ENCODE measurements at regions not wholly inside any gene's neighbourhood (a gene's known extent, or its start where the extent isn't known, plus 50 kb on each side); places are given as distances from the start of the nearest gene placed in this dataset.
"Not testable (repeated sequence)": the region's sequence is repeated elsewhere in the genome, so short reads cannot be mapped to it uniquely, and the experiment has no call there.

GRCh38 chr16:35573407-35573806, 2114.0 kb downstream of the TP53TG3F start:
- no peak for DNase-seq (ENCODE audit: low read depth in 2 of 2)

- DNase-seq (ENCODE audit: low read depth in 2 of 2): no peak
Measured at GRCh38 chr16:35574011-35574410, 2114.6 kb downstream of the TP53TG3F start.

DNA sequence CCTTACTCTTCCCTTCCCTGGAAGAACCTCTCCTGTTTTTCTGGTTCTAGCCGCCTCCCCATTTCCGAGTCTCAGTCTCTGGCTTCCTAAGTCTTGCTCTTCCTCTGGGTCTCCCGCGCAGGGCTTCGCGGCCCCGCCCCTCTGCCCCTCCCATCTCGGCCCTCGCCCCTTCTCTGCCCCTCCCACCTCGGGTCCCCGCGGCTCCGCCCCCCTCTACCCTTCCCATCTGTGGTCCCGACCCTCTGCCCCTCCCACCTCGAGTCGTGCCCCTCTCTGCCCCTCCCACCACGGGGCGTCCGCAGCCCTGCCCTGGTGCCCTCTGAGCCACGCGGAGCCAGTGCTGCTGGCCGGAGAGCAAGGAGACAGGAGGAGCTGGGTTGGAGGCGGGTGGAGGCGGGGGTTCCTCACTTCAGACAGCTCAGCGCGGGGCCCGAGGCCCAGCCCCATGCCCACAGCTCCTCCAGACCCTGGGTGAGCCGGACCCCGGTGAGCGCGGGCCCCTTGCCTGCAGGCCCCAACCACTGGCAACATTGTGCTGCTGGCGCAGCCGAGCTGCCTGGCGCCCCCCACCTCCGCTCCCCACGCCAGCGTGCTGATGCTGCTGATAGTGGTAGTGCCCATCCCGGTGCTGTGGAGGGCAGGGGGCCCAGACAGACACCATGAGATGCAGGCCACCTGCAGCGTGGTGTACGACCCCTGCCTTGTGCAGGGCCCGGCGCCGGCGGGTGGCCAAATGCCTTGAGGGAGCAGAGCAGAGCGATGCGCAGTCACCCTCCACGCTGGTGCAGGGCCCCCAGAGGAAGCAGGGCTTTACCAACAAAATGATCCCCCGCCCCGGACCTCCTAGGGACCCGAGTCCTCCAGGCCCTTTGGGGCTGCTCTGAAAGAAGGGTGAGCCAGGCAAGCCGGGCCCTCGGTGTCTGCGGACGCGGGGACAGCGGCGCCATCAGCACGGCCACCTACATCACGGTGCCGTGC, 2115.3 kb downstream of the TP53TG3F start:
- DNase-seq (ENCODE audit: low read depth in 2 of 2): no peak

GRCh38 chr16:35575432-35575821, 2116.0 kb downstream of the TP53TG3F start:
- no peak for DNase-seq (ENCODE audit: low read depth in 2 of 2)

- DNase-seq (ENCODE audit: low read depth in 2 of 2): no peak
Measured at GRCh38 chr16:35585411-35585810, 2126.0 kb downstream of the TP53TG3F start.

DNA sequence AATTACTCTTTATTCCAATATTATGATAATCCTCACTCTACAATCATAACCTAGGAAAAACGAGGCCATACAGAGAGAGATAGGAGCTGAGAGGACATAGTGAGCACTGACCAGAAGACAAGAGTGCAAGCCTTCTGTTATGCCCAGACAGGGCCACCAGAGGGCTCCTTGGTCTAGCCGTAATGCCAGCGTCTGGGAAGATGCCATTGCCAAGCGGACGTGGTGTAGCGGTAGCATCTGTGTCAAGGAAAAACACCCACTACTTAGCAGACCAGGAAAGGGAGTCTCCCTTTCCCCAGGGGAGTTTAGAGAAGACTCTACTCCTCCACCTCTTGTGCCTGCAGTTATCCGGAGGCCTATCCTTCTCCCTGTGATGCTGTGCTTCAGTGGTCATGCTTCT, 2131.5 kb downstream of the TP53TG3F start:
- DNase-seq (ENCODE audit: low read depth in 2 of 2): not testable (repeated sequence)

- no peak for DNase-seq (ENCODE audit: low read depth in 2 of 2)
Measured at GRCh38 chr16:35596467-35596866, 2137.1 kb downstream of the TP53TG3F start.

GRCh38 chr16:35598696-35599332, 2139.4 kb downstream of the TP53TG3F start:
- no peak for DNase-seq (ENCODE audit: low read depth in 2 of 2)

DNA sequence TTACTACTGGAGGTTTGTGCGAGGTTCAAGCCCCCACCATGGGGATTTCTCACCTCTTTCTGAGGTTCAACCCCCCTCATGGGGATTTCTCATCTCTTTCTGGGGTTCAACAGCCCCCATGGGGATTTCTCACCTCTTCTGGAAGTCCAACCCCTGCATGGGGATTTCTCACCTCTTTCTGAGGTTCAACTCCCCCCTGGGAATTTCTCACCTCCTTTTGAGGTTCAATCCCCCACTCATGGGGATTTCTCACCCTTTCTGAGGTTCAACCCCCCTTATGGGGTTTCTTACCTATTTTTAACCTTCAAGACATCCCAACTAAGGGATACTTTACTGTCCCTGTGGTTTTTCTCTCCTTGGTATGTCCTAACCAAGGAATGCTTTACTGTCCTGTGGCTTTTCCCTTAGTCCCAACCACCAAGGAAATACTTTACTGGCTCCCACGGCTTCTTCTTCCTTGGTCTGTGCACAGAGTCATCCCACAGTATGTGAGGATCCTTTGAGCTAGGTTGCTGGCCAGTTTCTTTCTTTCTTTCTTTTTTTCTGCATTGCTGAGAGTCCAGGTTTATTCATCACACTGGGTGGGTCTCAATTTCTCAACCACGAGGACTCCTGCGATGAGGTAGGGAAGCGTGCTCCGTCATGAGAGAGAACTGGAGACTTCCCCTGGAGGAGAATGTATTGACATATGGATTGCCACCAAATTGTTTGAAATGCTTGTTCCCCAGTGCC, 2140.2 kb downstream of the TP53TG3F start:
- DNase-seq (ENCODE audit: low read depth in 2 of 2): no peak

GRCh38 chr16:35600161-35600555, 2140.7 kb downstream of the TP53TG3F start:
- DNase-seq (ENCODE audit: low read depth in 2 of 2): not testable (repeated sequence)

GRCh38 chr16:35602116-35602515, 2142.7 kb downstream of the TP53TG3F start:
- no peak for DNase-seq (ENCODE audit: low read depth in 2 of 2)

DNA sequence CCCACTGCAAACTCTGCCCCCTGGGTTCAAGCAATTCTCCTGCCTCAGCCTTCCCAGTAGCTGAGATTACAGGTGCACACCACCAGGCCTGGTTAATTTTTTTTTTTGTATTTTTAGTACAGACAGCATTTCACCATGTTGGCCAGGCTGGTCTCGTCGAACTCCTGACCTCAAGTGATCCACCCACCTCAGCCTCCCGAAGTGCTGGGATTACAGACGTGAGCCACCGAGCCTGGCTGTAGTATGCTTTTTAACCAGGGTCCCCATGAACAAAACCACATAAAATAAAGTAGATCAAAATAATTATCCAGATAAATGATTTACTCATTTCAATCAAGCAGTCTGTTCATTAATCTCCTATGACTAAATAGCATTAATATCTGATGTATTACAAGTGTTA, 2144.0 kb downstream of the TP53TG3F start:
- DNase-seq (ENCODE audit: low read depth in 2 of 2): not testable (repeated sequence)

GRCh38 chr16:35605921-35606320, 2146.5 kb downstream of the TP53TG3F start:
- DNase-seq (ENCODE audit: low read depth in 2 of 2): no peak

DNA sequence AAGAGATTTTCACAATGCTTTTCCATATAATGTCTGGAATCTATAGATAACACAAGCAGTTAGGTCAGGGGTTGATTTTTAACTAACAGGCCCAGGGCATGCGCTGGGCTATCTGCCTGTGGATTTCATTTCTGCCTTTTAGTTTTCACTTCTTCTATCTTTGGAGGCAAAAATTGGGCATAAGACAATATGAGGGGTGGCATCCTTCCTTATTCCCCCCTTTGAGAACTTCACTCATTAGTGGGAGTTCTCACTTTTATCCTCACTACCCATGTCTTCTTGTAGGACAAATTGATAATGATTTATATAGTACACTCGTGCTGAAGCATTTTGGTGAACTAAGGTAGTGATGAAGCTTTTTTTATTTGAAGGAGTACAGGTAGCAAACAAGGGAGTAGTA, 2155.5 kb downstream of the TP53TG3F start:
- not testable (repeated sequence) for DNase-seq (ENCODE audit: low read depth in 2 of 2)

DNA sequence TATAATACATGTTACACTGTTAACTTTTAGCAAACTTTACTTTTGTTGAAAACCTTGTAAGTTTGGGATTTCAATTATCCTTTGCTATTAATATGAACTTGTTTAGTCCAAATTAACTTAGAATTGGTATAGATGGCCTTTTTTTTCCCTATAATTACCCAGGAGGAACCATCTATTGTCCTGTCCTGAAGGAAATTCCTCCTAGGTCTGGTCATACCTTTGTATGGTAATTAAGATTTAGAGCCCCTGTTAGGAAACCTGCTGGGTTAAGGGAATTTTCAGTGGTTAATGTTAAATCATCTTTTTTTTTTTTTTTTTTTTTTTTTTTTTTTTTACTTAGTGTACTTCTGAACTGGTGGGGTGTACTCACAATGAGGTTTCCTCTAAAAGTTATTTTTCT, 2159.8 kb downstream of the TP53TG3F start:
- DNase-seq (ENCODE audit: low read depth in 2 of 2): not testable (repeated sequence)

GRCh38 chr16:35626041-35626440, 2166.6 kb downstream of the TP53TG3F start:
- no peak for DNase-seq (ENCODE audit: low read depth in 2 of 2)

GRCh38 chr16:35628976-35629375, 2169.6 kb downstream of the TP53TG3F start:
- no peak for DNase-seq (ENCODE audit: low read depth in 2 of 2)

DNA sequence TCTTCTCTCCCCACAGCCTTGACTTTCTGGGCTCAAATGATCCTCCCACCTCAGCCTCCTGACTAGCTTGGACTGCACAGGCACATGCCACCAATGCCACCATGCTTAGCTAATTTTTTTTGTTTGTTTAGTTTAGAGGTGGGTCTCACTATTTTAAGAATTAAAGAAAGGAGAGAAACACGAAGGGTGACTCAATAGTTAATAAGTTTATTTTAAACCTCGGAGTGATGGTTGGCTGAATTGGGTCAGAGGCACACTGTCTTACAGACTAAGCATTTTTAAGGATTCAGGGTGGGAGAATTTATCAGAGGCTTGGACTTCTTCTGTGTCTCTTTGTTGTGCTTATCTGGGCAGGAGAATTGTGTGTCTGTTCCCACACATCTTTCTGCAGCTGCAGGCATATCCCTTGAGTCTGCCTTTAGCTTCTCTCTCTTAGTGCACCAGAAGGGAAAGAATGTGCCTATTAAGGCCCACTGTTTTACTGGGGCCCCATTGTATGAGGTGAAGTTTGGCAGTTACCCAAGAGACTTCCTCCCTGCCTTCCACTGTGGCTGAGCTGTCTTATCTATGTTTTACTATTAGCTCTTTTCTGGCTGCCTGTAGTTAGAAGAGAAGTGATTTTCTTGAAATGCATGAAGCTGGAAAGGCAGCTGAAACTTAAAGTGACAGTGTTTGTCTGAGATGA, 2172.0 kb downstream of the TP53TG3F start:
- DNase-seq (ENCODE audit: low read depth in 2 of 2): no peak

DNA sequence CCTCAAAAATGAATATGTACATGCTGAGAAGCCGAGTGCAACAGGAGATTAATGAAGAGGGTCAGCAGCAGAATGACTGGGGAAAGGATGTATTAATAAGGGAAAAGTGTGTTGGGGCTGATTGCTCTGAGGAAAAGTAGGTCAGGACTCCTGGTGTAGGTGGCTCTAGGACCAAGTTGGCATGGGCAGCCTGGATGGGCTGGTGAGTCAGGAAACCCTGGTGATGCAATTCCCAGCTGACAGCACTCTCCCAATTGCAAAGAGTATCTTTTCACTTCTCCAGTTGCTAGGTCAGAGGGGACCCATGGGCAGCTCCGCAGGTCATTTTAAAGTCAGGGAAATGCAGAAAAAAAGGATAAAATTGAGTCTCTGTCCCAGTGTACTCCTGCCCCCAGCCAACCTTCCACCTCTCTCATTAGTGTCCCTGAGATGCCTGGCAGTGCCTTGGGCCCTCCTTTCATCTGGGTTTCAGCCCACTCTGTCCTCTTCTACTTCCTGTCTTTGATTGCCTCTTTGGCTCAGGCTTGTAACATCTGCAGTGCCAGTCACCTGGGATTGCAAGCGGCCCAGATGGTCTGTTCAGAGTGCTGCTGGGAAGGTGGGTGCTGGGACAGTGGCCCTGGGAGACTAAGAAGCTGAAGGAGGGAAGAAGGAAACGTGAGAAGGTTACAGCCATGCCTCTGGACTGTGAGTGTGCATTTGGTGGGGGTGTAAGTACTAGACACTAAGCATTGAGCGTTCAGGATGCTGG, 2177.2 kb downstream of the TP53TG3F start:
- DNase-seq (ENCODE audit: low read depth in 2 of 2): no peak

GRCh38 chr16:35637683-35638082, 2178.3 kb downstream of the TP53TG3F start:
- DNase-seq (ENCODE audit: low read depth in 2 of 2): no peak
